ENCODE measurements at regions not wholly inside any gene's neighbourhood (a gene's known extent, or its start where the extent isn't known, plus 50 kb on each side); places are given as distances from the start of the nearest gene placed in this dataset.

- WGBS (ENCODE audit: missing lambda C conversion rate) = 8% methylated on average over 6 of the region's 6 CpGs
- Histone ChIP-seq H3K4me1 (no peaks in the 10 kb centered on the region), H3K27ac (no peak overlapping the region), H3K4me3 (no peak overlapping the region), H3K9me3 (no peaks in the 10 kb centered on the region), H3K4me2 (no peak overlapping the region)
- DNase-seq (ENCODE audit: low read depth in 1 of 2, low spot score in 1 of 2) (no peak), ATAC-seq (no peak), FAIRE-seq (no peak)
- TF ChIP-seq POLR2AphosphoS2 (conservative IDR thresholded peaks at IDR 0.05; ENCODE audit: low read length) (no peak), RARB (CRISPR knock-in tag; IDR thresholded peaks at IDR 0.05) (no peak), PHF8 (IDR thresholded peaks at IDR 0.05; ENCODE audit: borderline replicate concordance, low read depth) (no peak), RAD21 (conservative IDR thresholded peaks at IDR 0.05 in 1 of 2, IDR thresholded peaks at IDR 0.05 in 1 of 2) (no peak)
- POLR2A ChIA-PET = no interaction called here
- CTCF ChIA-PET = interaction anchor here (0.6 kb wide), 1 partner anchor 1254 kb away, joined by 3 read pairs; no protein-coding TSS in a partner anchor
Observed at GRCh38 chr10:120086066-120086465, 193.5 kb downstream of the SEC23IP start.

- WGBS (ENCODE audit: missing lambda C conversion rate) = 17% methylated on average over 3 of the region's 3 CpGs
- no peaks in the 10 kb centered on the region for H3K9me3 ChIP-seq
- POLR2A ChIA-PET = no interaction called here
- H3K27ac ChIP-seq = no peak overlapping the region
- CTCF ChIA-PET = no interaction called here
- no peak overlapping the region for H3K4me3 ChIP-seq
- no peak for FAIRE-seq
- H3K4me2 ChIP-seq = no peak overlapping the region
- H3K4me1 ChIP-seq = no peaks in the 10 kb centered on the region
- no peak for TF ChIP-seq ZC3H11A (IDR thresholded peaks at IDR 0.05)
- no peak for TF ChIP-seq KDM5A (IDR thresholded peaks at IDR 0.05)
- no peak for TF ChIP-seq RARB (CRISPR knock-in tag; IDR thresholded peaks at IDR 0.05)
- TF ChIP-seq, protein P1, sequence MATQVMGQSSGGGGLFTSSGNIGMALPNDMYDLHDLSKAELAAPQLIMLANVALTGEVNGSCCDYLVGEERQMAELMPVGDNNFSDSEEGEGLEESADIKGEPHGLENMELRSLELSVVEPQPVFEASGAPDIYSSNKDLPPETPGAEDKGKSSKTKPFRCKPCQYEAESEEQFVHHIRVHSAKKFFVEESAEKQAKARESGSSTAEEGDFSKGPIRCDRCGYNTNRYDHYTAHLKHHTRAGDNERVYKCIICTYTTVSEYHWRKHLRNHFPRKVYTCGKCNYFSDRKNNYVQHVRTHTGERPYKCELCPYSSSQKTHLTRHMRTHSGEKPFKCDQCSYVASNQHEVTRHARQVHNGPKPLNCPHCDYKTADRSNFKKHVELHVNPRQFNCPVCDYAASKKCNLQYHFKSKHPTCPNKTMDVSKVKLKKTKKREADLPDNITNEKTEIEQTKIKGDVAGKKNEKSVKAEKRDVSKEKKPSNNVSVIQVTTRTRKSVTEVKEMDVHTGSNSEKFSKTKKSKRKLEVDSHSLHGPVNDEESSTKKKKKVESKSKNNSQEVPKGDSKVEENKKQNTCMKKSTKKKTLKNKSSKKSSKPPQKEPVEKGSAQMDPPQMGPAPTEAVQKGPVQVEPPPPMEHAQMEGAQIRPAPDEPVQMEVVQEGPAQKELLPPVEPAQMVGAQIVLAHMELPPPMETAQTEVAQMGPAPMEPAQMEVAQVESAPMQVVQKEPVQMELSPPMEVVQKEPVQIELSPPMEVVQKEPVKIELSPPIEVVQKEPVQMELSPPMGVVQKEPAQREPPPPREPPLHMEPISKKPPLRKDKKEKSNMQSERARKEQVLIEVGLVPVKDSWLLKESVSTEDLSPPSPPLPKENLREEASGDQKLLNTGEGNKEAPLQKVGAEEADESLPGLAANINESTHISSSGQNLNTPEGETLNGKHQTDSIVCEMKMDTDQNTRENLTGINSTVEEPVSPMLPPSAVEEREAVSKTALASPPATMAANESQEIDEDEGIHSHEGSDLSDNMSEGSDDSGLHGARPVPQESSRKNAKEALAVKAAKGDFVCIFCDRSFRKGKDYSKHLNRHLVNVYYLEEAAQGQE (IDR thresholded peaks at IDR 0.05) = no peak
- TF ChIP-seq RCOR1 (IDR thresholded peaks at IDR 0.05; ENCODE audit: low read depth, low read length) = no peak
- TF ChIP-seq RNF2 (IDR thresholded peaks at IDR 0.05; ENCODE audit: borderline replicate concordance, low read depth) = no peak
- TF ChIP-seq JUN (IDR thresholded peaks at IDR 0.05) = no peak
- ATAC-seq = no peak
- no peak for DNase-seq (ENCODE audit: low read depth in 1 of 2, low spot score in 1 of 2)
Observed at GRCh38 chr10:120087109-120087508, 194.6 kb downstream of the SEC23IP start.

- ChIA-PET POLR2A (no interaction called here), CTCF (no interaction called here)
- FAIRE-seq = no peak
- Histone ChIP-seq H3K9me3 (no peaks in the 10 kb centered on the region), H3K4me1 (no peaks in the 10 kb centered on the region), H3K27ac (no peak overlapping the region), H3K4me3 (no peak overlapping the region), H3K4me2 (no peak overlapping the region)
- no peak for ATAC-seq
- TF ChIP-seq FOSL2 (IDR thresholded peaks at IDR 0.05) = no peak
- no peak for TF ChIP-seq FOSL2 (CRISPR knock-in tag; IDR thresholded peaks at IDR 0.05)
- TF ChIP-seq RCOR1 (IDR thresholded peaks at IDR 0.05; ENCODE audit: low read depth, low read length) = no peak
- no peak for TF ChIP-seq NFE2L2 (conservative IDR thresholded peaks at IDR 0.05; ENCODE audit: low read length)
- no peak for TF ChIP-seq ESRRA (IDR thresholded peaks at IDR 0.05; ENCODE audit: borderline replicate concordance, low read length)
- no peak for TF ChIP-seq PBX3 (IDR thresholded peaks at IDR 0.05)
- TF ChIP-seq ELK1 (IDR thresholded peaks at IDR 0.05; ENCODE audit: low read depth, low read length) = no peak
- no peak for TF ChIP-seq JUNB (IDR thresholded peaks at IDR 0.05)
- TF ChIP-seq CEBPB (IDR thresholded peaks at IDR 0.05) = no peak
- TF ChIP-seq CHD2 (IDR thresholded peaks at IDR 0.05; ENCODE audit: low read length, partially characterized antibody) = no peak
- TF ChIP-seq NPAS2 (CRISPR knock-in tag; IDR thresholded peaks at IDR 0.05; ENCODE audit: borderline replicate concordance) = no peak
- TF ChIP-seq CBX2 (IDR thresholded peaks at IDR 0.05; ENCODE audit: borderline replicate concordance, low read depth) = no peak
- no peak for TF ChIP-seq ZSCAN20 (CRISPR knock-in tag; IDR thresholded peaks at IDR 0.05)
- TF ChIP-seq ZFP36 (IDR thresholded peaks at IDR 0.05; ENCODE audit: borderline replicate concordance, partially characterized antibody) = no peak
- no peak for TF ChIP-seq RARB (CRISPR knock-in tag; IDR thresholded peaks at IDR 0.05)
- no peak for TF ChIP-seq HDAC2 (IDR thresholded peaks at IDR 0.05)
- no peak for TF ChIP-seq NR3C1 (IDR thresholded peaks at IDR 0.05)
- no peak for TF ChIP-seq RFX5 (IDR thresholded peaks at IDR 0.05)
- TF ChIP-seq BHLHE40 (IDR thresholded peaks at IDR 0.05; ENCODE audit: low read depth, low read length) = no peak
- no peak for TF ChIP-seq CHD4 (IDR thresholded peaks at IDR 0.05; ENCODE audit: borderline replicate concordance)
- DNase-seq (ENCODE audit: low read depth in 1 of 2, low spot score in 1 of 2) = no peak
- 17% methylated on average over 3 of the region's 3 CpGs for WGBS (ENCODE audit: missing lambda C conversion rate)
Observed at GRCh38 chr10:120095875-120096274, 203.3 kb downstream of the SEC23IP start.
